NCI-H2107 treated with DMSO at 0.1 percent for 48 hours (cell line): ENCODE measurements at regions not wholly inside any gene's neighbourhood (a gene's known extent, or its start where the extent isn't known, plus 50 kb on each side); places are given as distances from the start of the nearest gene placed in this dataset.
A peak's percentile ranks its signal among the peaks of the same experiment; 100 is the strongest.

Experiments
- DNase-seq: peaks from one replicate; lab custom pipeline; 2025; ENCODE audit not compliant: unreplicated experiment; lab: John Stamatoyannopoulos, UW

- no peak for DNase-seq
These were observed 592.8 kb upstream of the CDH4 start for GRCh38 chr20:60659240-60659639.

- no peak for DNase-seq
These were observed 589.8 kb upstream of the CDH4 start for GRCh38 chr20:60662307-60662706.

GRCh38 chr20:60664106-60664505 lies 588.0 kb upstream of the CDH4 start:
- no peak for DNase-seq

- no peak for DNase-seq
These were observed 584.4 kb upstream of the CDH4 start for GRCh38 chr20:60667641-60668040.

GRCh38 chr20:60669211-60669610 lies 582.9 kb upstream of the CDH4 start:
- no peak for DNase-seq

GRCh38 chr20:60676011-60676410 lies 576.0 kb upstream of the CDH4 start:
- no peak for DNase-seq

GRCh38 chr20:60677819-60678218 lies 574.2 kb upstream of the CDH4 start:
- no peak for DNase-seq

GRCh38 chr20:60680554-60680953 lies 571.5 kb upstream of the CDH4 start:
- DNase-seq, result peak; percentile 9

- DNase-seq, result no peak
These were observed 564.8 kb upstream of the CDH4 start for GRCh38 chr20:60687213-60687612.

- DNase-seq, result no peak
These were observed 561.3 kb upstream of the CDH4 start for GRCh38 chr20:60690771-60691170.

GRCh38 chr20:60691966-60692615 lies 560.0 kb upstream of the CDH4 start:
- no peak for DNase-seq

- no peak for DNase-seq
These were observed 558.4 kb upstream of the CDH4 start for GRCh38 chr20:60693496-60694133.

- no peak for DNase-seq
These were observed 557.3 kb upstream of the CDH4 start for GRCh38 chr20:60694763-60695162.

GRCh38 chr20:60695226-60696000 lies 556.6 kb upstream of the CDH4 start:
- no peak for DNase-seq

GRCh38 chr20:60697252-60697651 lies 554.8 kb upstream of the CDH4 start:
- DNase-seq, result no peak

- DNase-seq, result no peak
These were observed 551.3 kb upstream of the CDH4 start for GRCh38 chr20:60700728-60701127.

- DNase-seq, result no peak
These were observed 547.9 kb upstream of the CDH4 start for GRCh38 chr20:60704147-60704546.

- no peak for DNase-seq
These were observed 538.7 kb upstream of the CDH4 start for GRCh38 chr20:60713396-60713795.

GRCh38 chr20:60715172-60715571 lies 536.9 kb upstream of the CDH4 start:
- no peak for DNase-seq

- DNase-seq, result peak; percentile 99
These were observed 533.1 kb upstream of the CDH4 start for GRCh38 chr20:60718743-60719480.

- DNase-seq, result no peak
These were observed 526.7 kb upstream of the CDH4 start for GRCh38 chr20:60725311-60725906.
